Kidney epithelial cell (primary cell): ENCODE measurements at regions not wholly inside any gene's neighbourhood (a gene's known extent, or its start where the extent isn't known, plus 50 kb on each side); places are given as distances from the start of the nearest gene placed in this dataset.

Source experiments
- DNase-seq: peaks from one replicate; pipeline ENCODE4 v3.0.0-alpha.2; 2010; ENCODE audit warnings: low read depth
- H3K27me3 ChIP-seq: 2 replicates; pipeline ENCODE4 v1.6.0; 2011; ENCODE audit warnings: low read length; ENCODE audit not compliant: control insufficient read depth, insufficient read depth
- H3K36me3 ChIP-seq: 2 replicates; pipeline ENCODE4 v1.5.1; 2011; ENCODE audit warnings: low read length; ENCODE audit not compliant: control insufficient read depth, insufficient read depth
- H3K4me3 ChIP-seq: 2 replicates; pipeline ENCODE4 v1.5.1; 2011; ENCODE audit warnings: low read depth, mild to moderate bottlenecking, control low read depth, low read length
- TF ChIP-seq, protein P1 (sequence below): IDR thresholded peaks from 2 replicates; pipeline ENCODE4 v1.5.1; 2011; ENCODE audit warnings: mild to moderate bottlenecking, moderate library complexity, low read length, control low read depth, inconsistent platforms; ENCODE audit not compliant: insufficient read depth, poor library complexity, severe bottlenecking

DNA sequence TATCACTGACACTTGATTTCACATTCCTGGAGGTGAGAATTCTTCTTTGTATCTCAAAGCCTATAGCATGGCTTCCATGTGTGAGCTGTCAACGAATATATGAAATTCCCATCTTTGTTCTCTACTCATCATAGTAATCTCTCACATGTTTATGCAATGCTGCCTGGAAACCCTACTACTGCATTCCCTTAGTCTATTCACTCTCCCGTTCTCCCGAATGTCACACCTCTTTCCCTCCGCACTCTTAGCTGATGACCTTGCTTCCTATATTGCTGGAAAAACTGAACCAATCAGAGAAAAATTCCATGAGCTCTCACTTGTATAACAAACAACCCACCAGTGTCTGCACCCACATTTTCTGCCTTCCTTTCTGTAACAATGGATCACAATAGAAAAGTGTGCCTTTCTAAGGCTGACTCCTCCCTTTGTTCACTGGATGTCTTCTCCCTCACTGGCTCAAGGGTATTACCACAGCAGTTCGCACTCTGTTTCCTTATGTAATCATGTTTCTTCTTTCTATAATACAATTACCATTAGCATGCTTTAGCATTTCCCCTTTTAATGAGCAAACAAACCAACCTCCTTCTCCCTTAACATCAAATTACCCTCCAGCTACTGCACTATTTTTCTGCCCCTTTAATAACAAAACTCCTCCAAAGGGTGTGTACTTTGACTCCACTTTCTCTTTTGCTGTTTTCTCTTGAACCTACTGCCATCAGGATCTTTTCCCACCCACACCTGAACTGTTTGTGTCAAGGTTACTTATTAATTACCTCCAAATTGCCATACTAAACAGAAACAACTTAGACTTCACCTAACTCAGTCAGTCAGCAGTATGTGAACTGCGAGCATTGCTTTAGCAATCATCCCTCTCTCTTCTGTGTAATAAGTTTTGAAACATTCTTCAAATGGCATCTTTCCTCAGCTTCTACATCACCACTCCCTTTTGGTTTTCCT is 63.9 kb upstream of the CCDC196 start:
- Histone ChIP-seq H3K36me3 (no peaks in the 10 kb centered on the region), H3K27me3 (no peaks in the 10 kb centered on the region), H3K4me3 (no peak overlapping the region)
- TF ChIP-seq, protein P1, sequence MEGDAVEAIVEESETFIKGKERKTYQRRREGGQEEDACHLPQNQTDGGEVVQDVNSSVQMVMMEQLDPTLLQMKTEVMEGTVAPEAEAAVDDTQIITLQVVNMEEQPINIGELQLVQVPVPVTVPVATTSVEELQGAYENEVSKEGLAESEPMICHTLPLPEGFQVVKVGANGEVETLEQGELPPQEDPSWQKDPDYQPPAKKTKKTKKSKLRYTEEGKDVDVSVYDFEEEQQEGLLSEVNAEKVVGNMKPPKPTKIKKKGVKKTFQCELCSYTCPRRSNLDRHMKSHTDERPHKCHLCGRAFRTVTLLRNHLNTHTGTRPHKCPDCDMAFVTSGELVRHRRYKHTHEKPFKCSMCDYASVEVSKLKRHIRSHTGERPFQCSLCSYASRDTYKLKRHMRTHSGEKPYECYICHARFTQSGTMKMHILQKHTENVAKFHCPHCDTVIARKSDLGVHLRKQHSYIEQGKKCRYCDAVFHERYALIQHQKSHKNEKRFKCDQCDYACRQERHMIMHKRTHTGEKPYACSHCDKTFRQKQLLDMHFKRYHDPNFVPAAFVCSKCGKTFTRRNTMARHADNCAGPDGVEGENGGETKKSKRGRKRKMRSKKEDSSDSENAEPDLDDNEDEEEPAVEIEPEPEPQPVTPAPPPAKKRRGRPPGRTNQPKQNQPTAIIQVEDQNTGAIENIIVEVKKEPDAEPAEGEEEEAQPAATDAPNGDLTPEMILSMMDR: no peak
- DNase-seq: no peak

DNA sequence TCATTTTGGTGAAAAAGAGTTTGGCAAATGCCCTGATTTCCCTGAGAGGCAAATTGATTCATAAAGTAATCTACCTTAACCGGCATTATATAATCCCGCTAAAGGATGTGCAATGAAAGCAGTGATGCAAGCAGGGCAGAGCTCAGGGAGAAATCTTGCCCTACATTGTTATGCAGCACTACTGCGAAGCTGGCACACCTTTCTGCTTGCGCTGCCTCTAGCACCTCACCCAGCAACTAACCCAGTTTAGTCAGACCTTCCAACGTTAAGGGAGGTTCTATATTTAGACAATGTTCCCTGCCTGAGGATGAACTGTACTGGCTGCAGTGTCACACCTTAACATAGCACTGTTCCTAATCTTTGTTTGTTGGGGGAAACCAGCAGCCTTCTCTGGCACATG is 60.8 kb upstream of the CCDC196 start:
- TF ChIP-seq, protein P1: no peak
- Histone ChIP-seq H3K4me3 (no peak overlapping the region), H3K27me3 (no peaks in the 10 kb centered on the region), H3K36me3 (no peaks in the 10 kb centered on the region)
- DNase-seq: no peak

DNA sequence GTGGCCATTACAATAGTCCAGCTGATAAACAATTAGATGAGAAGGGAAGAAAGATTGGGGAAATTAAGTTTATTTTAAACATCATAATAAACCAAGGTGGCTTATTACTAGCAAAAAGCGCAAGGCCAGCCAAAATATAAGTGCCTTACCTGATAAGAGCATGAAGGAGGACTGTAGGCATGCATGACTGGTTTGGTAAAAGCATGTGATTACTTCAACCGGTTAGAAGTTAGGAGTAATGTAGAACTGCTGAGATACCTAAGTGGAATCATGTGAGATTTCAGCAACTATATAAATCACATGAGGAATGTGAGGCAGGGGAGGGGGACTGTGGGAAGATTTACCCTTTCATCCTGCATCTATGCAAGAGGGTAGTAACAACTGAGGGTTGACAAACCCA is 59.7 kb upstream of the CCDC196 start:
- Histone ChIP-seq H3K27me3 (no peaks in the 10 kb centered on the region), H3K4me3 (no peak overlapping the region), H3K36me3 (no peaks in the 10 kb centered on the region)
- DNase-seq: no peak
- TF ChIP-seq, protein P1: no peak

DNA sequence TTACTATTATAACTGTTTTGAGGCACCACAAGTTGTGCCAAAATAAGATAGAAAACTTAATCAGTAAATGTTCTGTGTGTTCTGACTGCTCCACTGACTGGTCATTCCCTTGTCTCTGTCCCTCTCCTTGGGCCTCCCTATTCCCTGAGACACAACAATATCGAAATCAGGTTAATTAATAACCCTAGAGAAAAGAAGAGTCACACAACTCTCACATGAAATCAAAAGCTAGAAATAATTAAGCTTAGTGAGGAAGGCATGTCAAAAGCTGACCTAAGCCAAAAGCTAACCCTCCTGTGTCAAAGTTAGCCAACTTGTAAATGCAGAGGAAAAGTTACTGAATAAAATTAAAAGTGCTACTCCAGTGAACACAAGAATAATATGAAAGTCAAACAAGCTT is 53.8 kb upstream of the CCDC196 start:
- no peaks in the 10 kb centered on the region for H3K36me3 ChIP-seq
- no peak overlapping the region for H3K4me3 ChIP-seq
- peak; percentile 32 for DNase-seq
- H3K27me3 ChIP-seq: no peaks in the 10 kb centered on the region
- TF ChIP-seq, protein P1: no peak

DNA sequence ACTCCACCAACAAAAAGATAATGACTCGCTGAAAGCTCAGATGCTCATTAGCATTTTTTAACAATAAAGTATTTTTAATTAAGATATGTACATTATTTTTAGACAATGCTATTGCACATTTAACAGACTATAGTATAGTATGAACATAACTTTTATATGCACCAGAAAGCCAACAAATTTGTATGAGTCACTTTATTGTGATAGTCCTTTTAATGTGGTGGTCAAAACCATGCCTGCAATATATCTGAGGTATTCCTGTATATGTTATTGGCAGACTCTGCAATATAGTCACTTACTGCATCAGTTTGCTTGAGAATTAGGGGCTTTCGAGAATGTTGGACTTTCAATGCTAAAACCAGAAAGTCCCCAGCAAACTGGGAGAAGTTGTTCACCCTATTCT is 51.7 kb upstream of the CCDC196 start:
- Histone ChIP-seq H3K4me3 (no peak overlapping the region), H3K27me3 (no peaks in the 10 kb centered on the region), H3K36me3 (no peaks in the 10 kb centered on the region)
- TF ChIP-seq, protein P1: no peak
- DNase-seq: no peak
